DND-41 (cell line): ENCODE measurements at regions not wholly inside any gene's neighbourhood (a gene's known extent, or its start where the extent isn't known, plus 50 kb on each side); places are given as distances from the start of the nearest gene placed in this dataset.

Experiments
- CTCF ChIP-seq: IDR thresholded peaks from 2 replicates; pipeline ENCODE4 v1.5.1; 2012; ENCODE audit warnings: borderline replicate concordance, low read length, moderate library complexity, mild to moderate bottlenecking; ENCODE audit not compliant: poor library complexity, severe bottlenecking; ENCODE audit errors: extremely low read depth
- EZH2 ChIP-seq: IDR thresholded peaks from 3 replicates; pipeline ENCODE4 v1.6.1; 2012; ENCODE audit warnings: borderline replicate concordance, low read depth, mild to moderate bottlenecking, moderate library complexity, low read length, inconsistent platforms; ENCODE audit not compliant: severe bottlenecking

- TF ChIP-seq CTCF: no peak
- TF ChIP-seq EZH2: no peak
Measured at GRCh38 chr18:27577265-27577664, 392.2 kb upstream of the CHST9 start.
